ENCODE measurements at regions not wholly inside any gene's neighbourhood (a gene's known extent, or its start where the extent isn't known, plus 50 kb on each side); places are given as distances from the start of the nearest gene placed in this dataset.

DNA sequence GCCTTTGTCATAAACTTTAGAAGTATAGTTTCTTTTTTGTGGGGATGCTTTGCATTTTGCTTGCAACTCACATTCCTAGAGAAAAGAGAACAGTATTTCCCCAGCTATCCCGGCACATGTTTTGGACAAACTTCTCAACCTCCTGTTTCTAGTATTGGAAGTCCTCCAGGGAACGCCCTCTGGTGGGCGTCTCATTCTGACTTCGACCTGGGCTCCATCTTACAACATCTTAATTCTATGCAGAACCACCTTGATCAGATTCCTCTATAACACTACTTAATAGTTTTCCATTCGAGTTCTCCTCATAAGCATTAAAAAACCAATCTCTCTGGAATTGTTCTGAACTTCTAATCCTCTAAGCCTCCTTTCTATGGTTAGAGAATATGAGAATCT, 139.5 kb upstream of the FZD8 start:
- TF ChIP-seq CTCF (IDR thresholded peaks at IDR 0.05) = no peak
- TF ChIP-seq POLR2A (IDR thresholded peaks at IDR 0.05) = no peak
- TF ChIP-seq POLR2AphosphoS5 (IDR thresholded peaks at IDR 0.05) = no peak

Measured in upper lobe of left lung (tissue), 4 donors.